ENCODE measurements at regions not wholly inside any gene's neighbourhood (a gene's known extent, or its start where the extent isn't known, plus 50 kb on each side); places are given as distances from the start of the nearest gene placed in this dataset.
A peak's percentile ranks its signal among the peaks of the same experiment; 100 is the strongest.
"Not testable (repeated sequence)": the region's sequence is repeated elsewhere in the genome, so short reads cannot be mapped to it uniquely, and the experiment has no call there.

DNA sequence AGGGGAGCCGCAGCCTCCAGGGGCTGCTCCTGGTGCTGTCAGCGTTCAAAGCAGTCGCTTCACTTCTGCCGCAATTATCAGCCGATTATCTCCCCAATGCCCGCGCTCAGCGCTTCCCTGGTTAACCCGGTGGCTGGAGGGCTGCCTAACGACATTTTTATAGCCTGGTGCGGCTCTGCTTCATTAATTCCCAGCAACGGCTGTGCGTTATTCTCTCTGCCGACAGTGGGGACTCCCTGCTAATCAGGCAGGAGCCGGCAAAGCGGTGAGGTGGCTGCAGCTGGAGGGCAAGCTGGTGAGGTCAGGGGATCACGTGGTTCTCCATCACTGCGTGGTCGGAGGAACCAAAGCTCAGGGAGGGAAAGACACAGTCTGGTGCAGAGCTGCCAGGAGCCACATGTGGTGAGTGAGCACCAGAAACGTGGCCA, 62.9 kb downstream of the GLRX5 start:
- peak; percentile 39 for DNase-seq (ENCODE audit: low spot score)

DNA sequence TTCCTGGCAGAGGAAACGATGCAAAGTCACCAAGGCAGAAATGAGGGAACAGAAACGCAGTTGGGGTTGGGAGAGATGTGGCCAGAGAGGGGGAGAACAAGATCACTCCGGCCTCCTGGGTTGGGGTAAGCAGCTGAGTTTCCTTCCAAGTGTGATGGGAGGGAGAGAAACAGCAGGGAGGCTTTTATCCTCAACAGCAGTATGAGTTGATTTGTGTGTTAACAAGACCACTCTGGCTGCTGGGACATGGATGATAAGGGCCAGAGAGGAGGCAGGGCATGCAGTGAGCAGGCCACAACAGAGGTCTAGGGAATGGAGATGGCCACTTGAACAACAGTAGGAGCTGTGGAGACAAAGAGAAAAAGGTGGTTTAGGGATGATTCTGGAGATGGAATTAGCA, 66.8 kb downstream of the GLRX5 start:
- DNase-seq (ENCODE audit: low spot score): no peak

DNA sequence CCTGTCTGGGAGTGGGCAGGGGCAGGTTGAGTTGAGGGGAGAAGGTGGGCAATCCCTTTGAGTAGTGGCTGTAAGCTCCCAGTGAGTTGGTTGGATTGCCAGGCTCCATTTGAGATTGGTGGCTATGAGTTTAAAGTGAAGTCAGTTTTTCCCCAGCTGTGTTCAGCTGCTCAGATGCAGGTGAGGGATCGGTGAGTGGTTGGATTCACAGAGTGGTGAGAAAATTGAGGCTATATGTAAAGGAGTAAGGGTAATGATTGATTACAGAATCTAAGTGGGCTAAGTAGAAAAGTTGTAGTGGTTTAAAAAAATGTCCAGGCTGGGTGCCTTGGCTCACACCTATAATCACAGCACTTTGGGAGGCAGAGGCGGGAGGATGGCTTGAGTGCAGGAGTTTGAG, 68.6 kb downstream of the GLRX5 start:
- no peak for DNase-seq (ENCODE audit: low spot score)

DNA sequence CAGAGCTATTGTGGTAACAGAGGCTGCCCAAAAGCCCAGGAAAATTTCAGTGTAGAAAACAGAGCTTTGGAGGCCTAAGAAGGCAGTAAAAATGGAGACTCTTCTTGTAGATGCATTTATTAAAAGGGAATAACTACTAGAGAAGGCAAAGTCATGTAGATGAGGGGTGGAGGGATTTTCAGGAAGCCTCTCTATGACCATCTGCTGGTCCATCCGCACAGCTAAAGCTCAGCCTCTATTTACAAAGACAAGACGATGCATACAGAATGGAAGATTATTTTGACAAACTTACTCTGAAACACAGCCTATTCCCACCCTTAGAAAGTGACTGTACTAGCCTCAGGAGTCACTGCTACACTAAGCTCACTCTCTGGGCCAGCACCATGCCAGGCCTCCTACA, 71.4 kb downstream of the GLRX5 start:
- DNase-seq (ENCODE audit: low spot score): no peak

DNA sequence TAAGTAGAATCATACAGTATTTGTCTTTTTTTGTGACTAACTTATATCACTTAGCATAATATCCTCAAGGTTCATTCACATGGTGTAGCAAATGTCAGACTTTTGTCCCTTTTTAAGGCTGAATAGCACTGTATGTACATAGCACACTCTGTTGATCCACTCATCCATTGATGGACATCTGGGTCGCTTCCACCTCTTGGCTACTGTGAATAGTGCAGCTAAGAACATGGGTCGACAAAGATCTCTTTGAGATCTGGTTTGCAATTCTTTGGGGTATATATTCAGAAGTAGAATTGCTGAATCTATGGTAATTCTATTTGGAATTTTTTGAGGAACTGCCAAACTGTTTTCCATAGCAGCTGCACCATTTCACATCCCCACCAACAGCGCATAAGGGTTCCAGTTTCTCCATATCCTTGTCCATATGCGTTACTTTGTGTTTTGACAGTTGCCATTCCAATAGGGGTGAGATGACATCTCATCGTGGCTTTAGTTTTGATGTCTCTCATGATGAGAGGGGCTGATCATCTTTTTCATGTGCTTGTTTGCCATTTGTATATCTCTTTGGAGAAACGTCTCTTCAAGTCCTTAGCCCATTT, 73.9 kb downstream of the GLRX5 start:
- no peak for DNase-seq (ENCODE audit: low spot score)

DNA sequence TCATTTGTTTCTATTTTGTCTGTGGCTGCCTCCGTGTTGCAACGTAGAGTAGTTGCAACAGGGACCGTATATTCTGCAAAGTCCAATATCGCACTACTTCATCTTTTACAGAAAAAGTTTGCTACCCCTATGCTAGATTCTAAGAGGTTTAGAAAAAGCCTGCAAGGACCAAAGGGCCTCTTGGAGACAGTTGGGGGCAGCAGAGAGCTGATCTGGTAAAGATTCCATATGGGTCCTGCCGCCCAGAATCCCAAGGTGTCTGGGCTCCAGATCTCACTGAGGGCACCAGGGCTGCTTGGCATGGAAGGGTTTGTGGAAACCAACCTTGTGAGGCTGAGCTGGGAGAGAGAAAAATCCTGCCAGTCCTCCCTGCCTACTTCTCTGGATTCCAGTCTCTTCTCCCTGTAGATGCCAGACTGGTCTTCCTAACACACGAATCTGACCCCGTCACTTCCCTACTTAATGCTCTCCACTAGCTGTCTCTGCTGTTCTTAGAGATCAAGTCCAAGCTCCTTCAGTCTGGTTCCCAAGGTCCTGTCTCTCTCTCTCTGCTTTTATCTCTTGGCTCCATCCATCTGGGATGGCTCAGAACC, 74.6 kb downstream of the GLRX5 start:
- peak; percentile 41 for DNase-seq (ENCODE audit: low spot score)

DNA sequence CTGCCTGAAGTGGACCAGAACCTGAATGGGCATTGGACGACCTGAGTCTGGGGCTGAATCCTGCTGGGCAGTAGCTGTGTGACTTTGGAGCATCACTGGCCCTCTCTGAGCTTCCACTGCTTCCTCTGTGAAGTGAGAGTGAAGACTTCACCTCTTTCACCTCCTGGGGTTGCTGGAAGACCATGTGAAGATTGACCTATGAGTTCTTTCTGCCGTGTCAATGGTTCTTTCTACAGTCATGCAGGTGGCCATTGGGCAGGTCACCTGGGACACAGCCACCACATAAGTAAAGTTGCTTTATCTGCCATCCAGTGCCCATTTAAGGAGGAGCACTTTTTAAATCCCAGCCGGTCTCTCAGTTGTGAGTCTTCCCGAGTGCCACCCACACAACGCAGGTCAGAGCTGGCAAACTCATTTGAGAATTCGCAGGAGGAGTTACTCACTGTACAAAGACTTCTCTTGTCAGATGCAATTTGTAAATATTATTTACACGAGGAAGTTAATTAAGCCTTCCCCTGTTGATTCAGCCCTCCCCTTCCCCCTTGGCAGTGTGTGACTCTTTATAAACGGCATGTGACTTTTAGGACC, 74.8 kb upstream of the TCL1B start:
- DNase-seq (ENCODE audit: low spot score): no peak

DNA sequence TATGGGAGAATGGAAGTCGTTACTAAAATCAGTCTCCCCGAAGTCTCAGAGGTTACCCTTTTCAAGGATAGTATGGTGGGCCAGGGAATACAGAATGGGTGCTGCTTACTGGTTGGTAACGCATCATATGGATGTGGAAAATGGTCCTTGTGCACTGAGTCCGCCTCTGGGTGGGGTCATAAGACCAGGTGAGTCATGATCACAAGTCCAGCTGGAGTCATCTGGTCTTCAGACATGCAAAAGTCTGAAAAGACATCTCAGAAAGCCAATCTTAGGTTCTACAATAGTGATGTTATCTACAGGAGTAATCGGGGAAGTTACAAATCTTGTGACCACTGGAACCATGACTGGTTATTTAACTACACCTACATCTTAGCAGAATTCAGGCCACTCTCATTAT, 71.9 kb upstream of the TCL1B start:
- no peak for DNase-seq (ENCODE audit: low spot score)

DNA sequence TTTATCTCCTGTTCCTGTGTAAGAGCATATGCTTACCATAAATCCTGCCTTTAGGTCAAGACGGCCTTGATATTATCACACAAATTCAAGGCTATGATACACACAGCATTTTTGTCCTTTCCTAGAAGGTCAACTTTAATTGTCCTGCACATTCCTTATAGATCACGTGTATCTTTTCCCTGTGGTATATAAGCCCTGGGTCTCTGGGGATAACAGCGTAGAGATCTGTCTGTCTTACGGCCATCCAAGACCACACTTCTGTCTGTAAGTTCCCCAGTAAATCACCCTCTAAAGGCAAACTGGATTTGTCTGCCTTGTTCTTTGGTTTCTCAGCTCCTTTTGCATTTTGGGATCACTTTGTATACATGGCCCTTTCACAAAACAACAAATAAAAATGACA, 69.5 kb upstream of the TCL1B start:
- DNase-seq (ENCODE audit: low spot score): no peak

DNA sequence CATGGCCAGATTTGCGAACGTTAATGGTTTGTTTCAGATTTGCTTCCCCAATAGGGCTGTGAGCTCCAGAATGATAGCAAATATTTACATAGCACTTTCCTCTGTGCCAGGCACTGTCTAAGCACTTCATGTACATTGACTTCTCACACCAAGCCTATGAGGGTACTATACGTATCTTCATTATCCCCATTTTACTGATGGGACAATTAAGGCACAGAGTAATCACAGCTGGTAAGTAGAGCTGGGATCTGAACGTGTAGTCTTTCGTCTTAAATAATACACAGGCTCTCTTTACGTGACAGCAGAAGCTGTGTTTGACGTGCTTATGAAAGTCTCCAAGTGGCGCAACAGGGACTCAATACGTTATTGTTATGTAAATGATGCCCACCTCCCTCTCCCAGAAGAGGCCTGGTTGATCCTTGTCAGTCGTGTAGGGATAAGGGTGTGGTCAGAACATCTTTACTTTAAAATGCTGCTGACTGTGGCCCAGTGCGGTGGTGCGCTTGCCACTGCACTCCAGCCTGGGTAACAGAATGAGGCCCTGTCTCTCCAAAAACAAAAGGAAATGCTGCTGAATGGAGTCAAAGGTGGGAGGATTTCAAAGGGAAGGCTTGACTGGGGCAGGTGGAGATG, 66.3 kb upstream of the TCL1B start:
- DNase-seq (ENCODE audit: low spot score): no peak

DNA sequence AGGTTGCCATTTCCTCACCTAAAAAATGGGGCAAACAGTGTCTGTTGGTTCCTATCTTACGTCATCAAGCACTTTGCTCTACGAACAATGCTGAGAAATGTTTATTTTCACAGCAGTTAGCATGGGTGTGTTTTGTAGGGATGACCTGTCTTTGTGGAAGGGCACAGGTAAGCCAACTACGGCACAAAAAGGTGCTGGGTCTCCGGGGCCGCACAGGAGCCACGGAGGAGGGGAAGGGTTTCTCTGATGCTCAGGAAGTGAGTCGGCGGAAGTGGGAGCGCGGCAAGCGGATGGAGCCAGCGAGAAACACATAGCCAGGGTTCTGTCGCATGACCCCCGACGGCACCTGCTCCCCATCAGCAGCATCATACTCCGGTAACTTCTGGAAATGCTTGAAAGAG, 65.6 kb upstream of the TCL1B start:
- no peak for DNase-seq (ENCODE audit: low spot score)

DNA sequence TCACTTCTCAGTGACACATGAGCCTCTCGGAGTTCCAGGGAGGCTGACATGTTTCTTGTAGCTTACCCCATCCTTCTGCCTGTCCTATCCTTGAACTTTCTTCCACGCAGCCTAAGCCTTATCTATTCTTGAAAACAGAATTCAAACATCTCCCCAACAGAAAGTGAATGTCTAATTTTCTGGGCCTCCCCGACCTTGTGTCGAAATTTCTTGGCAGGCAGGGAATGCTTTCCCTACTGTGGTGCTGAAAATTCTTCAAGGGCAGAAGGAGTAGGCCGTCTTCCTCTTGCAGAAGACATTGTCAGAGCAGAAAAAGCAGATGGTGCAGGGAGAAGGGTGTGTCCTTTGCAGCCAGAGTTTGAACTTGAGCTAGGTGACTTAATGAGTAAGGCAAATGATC, 63.0 kb upstream of the TCL1B start:
- no peak for DNase-seq (ENCODE audit: low spot score)

DNA sequence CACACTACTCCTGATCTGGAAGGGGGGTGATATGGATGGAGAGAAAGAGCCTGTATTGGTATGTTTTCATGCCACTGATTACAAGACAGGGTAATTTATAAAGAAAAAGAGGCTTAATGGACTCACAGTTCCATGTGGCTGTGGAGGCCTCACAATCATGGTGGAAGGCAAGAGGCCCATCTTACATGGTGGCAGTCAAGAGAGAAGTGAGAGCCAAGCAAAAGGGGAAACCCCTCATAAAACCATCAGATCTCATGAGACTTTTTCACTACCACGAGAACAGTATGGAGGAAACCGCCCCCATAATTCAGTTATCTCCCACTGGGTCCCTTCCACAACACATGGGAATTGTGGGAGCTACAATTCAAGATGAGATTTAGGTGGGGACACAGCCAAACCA, 60.5 kb upstream of the TCL1B start:
- DNase-seq (ENCODE audit: low spot score): not testable (repeated sequence)

DNA sequence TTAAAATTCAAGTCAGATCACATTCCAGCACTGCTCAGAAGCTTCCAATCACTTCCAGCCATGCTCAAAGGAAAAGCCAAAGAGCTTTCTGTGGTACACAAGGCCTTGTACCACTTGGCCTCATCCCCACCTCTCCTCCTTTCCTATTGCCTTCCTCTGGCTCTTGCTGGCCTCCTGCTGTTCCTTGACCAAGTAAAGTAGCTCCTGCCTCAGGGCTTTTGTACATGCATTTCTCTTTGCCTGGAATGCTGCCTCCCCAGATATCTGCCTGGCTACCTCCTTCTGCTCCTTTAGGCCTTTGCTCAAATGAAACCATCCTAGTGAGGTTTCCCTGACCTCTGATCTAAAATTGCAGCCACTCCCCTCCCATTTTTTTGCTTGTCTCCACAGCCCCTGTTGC, 51.2 kb upstream of the TCL1B start:
- no peak for DNase-seq (ENCODE audit: low spot score)

Data from GM03348 (cell line).